ENCODE measurements at regions not wholly inside any gene's neighbourhood (a gene's known extent, or its start where the extent isn't known, plus 50 kb on each side); places are given as distances from the start of the nearest gene placed in this dataset.

- TF ChIP-seq CTCF (conservative IDR thresholded peaks at IDR 0.05; ENCODE audit: low read depth, low read length) (no peak), MXI1 (IDR thresholded peaks at IDR 0.05; ENCODE audit: borderline replicate concordance, low read depth, low read length) (no peak), RAD21 (IDR thresholded peaks at IDR 0.05; ENCODE audit: low read length) (no peak), RCOR1 (IDR thresholded peaks at IDR 0.05; ENCODE audit: insufficient replicate concordance, low read length) (no peak), POLR2A (IDR thresholded peaks at IDR 0.05; ENCODE audit: low read depth, low read length) (no peak)
Observed at GRCh38 chr10:8163824-8164223, 109.3 kb downstream of the GATA3 start.

Measured in IMR-90 (cell line).